Fibroblast of lung (primary cell): ENCODE measurements at regions not wholly inside any gene's neighbourhood (a gene's known extent, or its start where the extent isn't known, plus 50 kb on each side); places are given as distances from the start of the nearest gene placed in this dataset.

ENCODE experiments used
- DNase-seq, 2 donors: peaks; one replicate each; pipeline versions ENCODE4 v3.0.0 to v3.0.0-alpha.2; 2010; ENCODE audit warnings: low read depth in 2 of 2
- H2AFZ ChIP-seq: 2 replicates; pipeline ENCODE4 v1.5.1; 2012; ENCODE audit warnings: low read length, control low read depth, inconsistent platforms
- H3K27ac ChIP-seq: 2 replicates; pipeline ENCODE4 v1.5.1; 2011; ENCODE audit warnings: low read length, control low read depth; ENCODE audit not compliant: insufficient read depth
- H3K27me3 ChIP-seq: 2 replicates; pipeline ENCODE4 v1.5.1; 2011; ENCODE audit warnings: mild to moderate bottlenecking, low read length; ENCODE audit not compliant: control insufficient read depth, insufficient read depth
- H3K36me3 ChIP-seq: 2 replicates; pipeline ENCODE4 v1.5.1; 2011; ENCODE audit warnings: low read length; ENCODE audit not compliant: control insufficient read depth, insufficient read depth
- H3K4me1 ChIP-seq: 2 replicates; pipeline ENCODE4 v1.5.1; 2011; ENCODE audit warnings: low read length; ENCODE audit not compliant: control insufficient read depth, insufficient read depth; ENCODE audit errors: extremely low read depth
- H3K4me2 ChIP-seq: 2 replicates; pipeline ENCODE4 v1.5.1; 2011; ENCODE audit warnings: low read length, control low read depth; ENCODE audit not compliant: insufficient read depth; ENCODE audit errors: extremely low read depth
- H3K4me3 ChIP-seq, 4 experiments: fragments of 200-600 bp in 1 of 4; sonication (generic) in 1 of 4; replicated peaks in 1 of 4; 2 replicates each; pipeline ENCODE4 v1.5.1; 2011 to 2016; ENCODE audit warnings: low read length in 4 of 4, low read depth in 3 of 4, mild to moderate bottlenecking in 3 of 4, control low read depth in 2 of 4, inconsistent platforms in 1 of 4, mixed read lengths in 1 of 4; ENCODE audit not compliant: insufficient read depth in 1 of 4; ENCODE audit errors: control extremely low read depth in 1 of 4
- H3K79me2 ChIP-seq: 2 replicates; pipeline ENCODE4 v1.5.1; 2012; ENCODE audit warnings: mild to moderate bottlenecking, low read length, inconsistent platforms; ENCODE audit not compliant: control insufficient read depth, insufficient read depth
- H3K9ac ChIP-seq: 2 replicates; pipeline ENCODE4 v1.5.1; 2011; ENCODE audit warnings: mild to moderate bottlenecking, low read length, control low read depth; ENCODE audit not compliant: insufficient read depth
- H3K9me3 ChIP-seq: 2 replicates; pipeline ENCODE4 v1.5.1; 2012; ENCODE audit warnings: low read depth, low read length; ENCODE audit not compliant: control insufficient read depth, insufficient read depth
- H4K20me1 ChIP-seq: 2 replicates; pipeline ENCODE4 v1.5.1; 2011; ENCODE audit warnings: low read length; ENCODE audit not compliant: control insufficient read depth, insufficient read depth; ENCODE audit errors: extremely low read depth
- EZH2 ChIP-seq: IDR thresholded peaks from 2 replicates; pipeline ENCODE4 v1.5.1; 2012; ENCODE audit warnings: low read length, control low read depth, mild to moderate bottlenecking; ENCODE audit errors: missing control alignments
- TF ChIP-seq, protein P1 (sequence below), 2 donors: IDR thresholded peaks in 1 of 2; conservative IDR thresholded peaks in 1 of 2; 1 replicate in 1 of 2; 2 replicates in 1 of 2; pipeline ENCODE4 v1.5.1; 2011 to 2012; ENCODE audit warnings: low read length in 2 of 2, control low read depth in 1 of 2, inconsistent platforms in 1 of 2, low read depth in 1 of 2, mild to moderate bottlenecking in 1 of 2

DNA sequence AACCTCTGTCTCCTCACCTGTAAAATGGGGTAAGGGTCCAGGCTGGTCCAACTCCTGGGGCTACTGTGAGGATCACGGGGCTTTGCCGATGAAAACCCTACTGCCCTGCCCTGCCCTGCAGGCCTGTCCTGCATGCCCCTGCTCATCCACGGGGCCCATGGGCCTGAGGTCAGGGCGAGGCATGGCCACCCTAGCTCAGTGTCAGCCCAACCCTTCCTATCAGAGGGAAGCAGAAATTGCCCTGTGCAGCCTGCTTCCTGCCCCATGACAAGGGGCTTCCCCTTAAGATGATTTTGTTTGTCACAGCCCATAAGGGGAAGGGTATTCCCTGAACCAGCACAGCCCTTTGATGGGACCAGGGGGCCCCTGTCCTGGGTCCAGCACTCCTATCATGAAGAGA is 353.6 kb upstream of the ID2 start:
- H3K27ac ChIP-seq = no peak overlapping the region
- H3K9me3 ChIP-seq = no peaks in the 10 kb centered on the region
- H4K20me1 ChIP-seq = no peaks in the 10 kb centered on the region
- H2AFZ ChIP-seq = no peak overlapping the region
- no peak overlapping the region for H3K4me2 ChIP-seq
- no peak overlapping the region for H3K9ac ChIP-seq
- no peaks in the 10 kb centered on the region for H3K36me3 ChIP-seq
- no peak for TF ChIP-seq EZH2
- TF ChIP-seq, protein P1, sequence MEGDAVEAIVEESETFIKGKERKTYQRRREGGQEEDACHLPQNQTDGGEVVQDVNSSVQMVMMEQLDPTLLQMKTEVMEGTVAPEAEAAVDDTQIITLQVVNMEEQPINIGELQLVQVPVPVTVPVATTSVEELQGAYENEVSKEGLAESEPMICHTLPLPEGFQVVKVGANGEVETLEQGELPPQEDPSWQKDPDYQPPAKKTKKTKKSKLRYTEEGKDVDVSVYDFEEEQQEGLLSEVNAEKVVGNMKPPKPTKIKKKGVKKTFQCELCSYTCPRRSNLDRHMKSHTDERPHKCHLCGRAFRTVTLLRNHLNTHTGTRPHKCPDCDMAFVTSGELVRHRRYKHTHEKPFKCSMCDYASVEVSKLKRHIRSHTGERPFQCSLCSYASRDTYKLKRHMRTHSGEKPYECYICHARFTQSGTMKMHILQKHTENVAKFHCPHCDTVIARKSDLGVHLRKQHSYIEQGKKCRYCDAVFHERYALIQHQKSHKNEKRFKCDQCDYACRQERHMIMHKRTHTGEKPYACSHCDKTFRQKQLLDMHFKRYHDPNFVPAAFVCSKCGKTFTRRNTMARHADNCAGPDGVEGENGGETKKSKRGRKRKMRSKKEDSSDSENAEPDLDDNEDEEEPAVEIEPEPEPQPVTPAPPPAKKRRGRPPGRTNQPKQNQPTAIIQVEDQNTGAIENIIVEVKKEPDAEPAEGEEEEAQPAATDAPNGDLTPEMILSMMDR (conservative IDR thresholded peaks at IDR 0.05 in 1 of 2, IDR thresholded peaks at IDR 0.05 in 1 of 2; ENCODE audit: low read depth in 1 of 2, low read length in 2 of 2) = no peak
- DNase-seq = no peak
- H3K27me3 ChIP-seq = no peaks in the 10 kb centered on the region
- H3K79me2 ChIP-seq = no peaks in the 10 kb centered on the region
- no peaks in the 10 kb centered on the region for H3K4me1 ChIP-seq
- H3K4me3 ChIP-seq = no peak overlapping the region

DNA sequence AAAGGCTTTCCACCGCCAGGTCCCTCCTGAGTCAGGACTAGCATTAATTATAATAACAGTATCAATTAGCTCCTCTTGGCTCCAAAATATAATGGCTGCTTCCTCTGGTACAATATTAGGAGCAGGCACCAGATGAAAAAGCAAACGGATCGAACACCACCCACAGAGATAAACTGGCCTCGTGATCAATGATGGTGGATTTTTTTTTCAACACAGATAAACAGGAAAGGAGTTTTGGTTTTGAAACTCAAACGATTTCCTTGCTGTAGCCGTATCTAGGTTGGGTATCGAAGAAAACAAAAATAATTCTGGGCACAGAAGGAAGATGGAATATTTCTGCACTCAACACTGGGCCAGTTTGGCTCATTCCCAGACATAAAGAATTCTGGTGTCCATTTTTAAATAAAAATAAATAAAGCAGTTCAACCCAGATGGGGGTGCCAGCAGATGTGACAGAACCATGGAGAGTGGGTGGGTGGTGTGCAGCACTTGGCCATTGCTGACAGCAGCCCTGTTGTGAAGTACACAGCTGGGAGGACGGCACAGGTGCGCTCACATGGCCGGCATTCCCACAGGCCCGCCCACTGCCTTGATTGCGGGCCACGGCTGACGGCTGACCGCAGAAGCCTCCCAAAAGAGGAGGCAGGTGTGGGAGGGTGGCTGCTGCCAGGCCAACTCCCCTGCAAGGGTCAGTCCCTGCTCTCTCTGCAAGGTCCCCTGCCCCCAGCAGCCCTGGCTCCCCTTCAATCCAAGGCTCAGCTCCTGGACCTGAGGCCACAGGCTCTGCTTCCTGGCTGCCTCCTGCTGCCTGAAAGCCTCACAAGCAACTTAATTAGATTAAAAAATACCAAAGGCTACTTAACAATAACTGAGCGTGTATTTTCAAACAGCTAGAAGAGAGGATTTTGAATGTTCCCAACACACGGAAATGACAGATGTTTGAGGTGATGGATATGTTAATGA is 351.9 kb upstream of the ID2 start:
- TF ChIP-seq EZH2 = no peak
- TF ChIP-seq, protein P1 (conservative IDR thresholded peaks at IDR 0.05 in 1 of 2, IDR thresholded peaks at IDR 0.05 in 1 of 2; ENCODE audit: low read depth in 1 of 2, low read length in 2 of 2) = no peak
- Histone ChIP-seq H3K4me3 (no peak overlapping the region), H2AFZ (no peak overlapping the region), H3K27me3 (no peaks in the 10 kb centered on the region), H3K79me2 (no peaks in the 10 kb centered on the region), H3K9ac (no peak overlapping the region), H3K4me2 (no peak overlapping the region), H4K20me1 (no peaks in the 10 kb centered on the region), H3K9me3 (no peaks in the 10 kb centered on the region), H3K36me3 (no peaks in the 10 kb centered on the region), H3K27ac (no peak overlapping the region), H3K4me1 (no peaks in the 10 kb centered on the region)
- no peak for DNase-seq

DNA sequence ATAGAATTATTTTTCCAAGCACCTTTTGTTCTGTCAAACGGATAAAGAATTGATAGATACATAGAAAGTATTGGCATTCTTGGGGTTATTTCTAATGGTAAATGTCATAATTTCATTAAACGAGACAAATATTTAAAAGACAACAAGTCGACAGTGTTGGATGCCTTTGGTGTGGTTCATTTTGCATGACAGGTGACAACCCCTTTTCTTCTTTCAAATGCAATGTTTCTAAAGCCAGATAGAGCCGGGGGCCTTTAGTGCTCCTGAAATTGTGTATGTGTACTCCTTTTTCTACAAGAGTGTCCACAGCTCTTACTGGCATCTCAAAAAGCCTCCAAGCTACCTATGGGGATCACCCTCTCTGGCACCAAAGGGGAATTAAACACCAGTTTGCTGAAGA is 350.8 kb upstream of the ID2 start:
- H3K79me2 ChIP-seq = no peaks in the 10 kb centered on the region
- no peak overlapping the region for H3K9ac ChIP-seq
- no peak overlapping the region for H3K27ac ChIP-seq
- H3K9me3 ChIP-seq = no peaks in the 10 kb centered on the region
- H3K4me1 ChIP-seq = no peaks in the 10 kb centered on the region
- no peaks in the 10 kb centered on the region for H3K27me3 ChIP-seq
- H4K20me1 ChIP-seq = no peaks in the 10 kb centered on the region
- no peaks in the 10 kb centered on the region for H3K36me3 ChIP-seq
- no peak for TF ChIP-seq EZH2
- TF ChIP-seq, protein P1 (conservative IDR thresholded peaks at IDR 0.05 in 1 of 2, IDR thresholded peaks at IDR 0.05 in 1 of 2; ENCODE audit: low read depth in 1 of 2, low read length in 2 of 2) = no peak
- no peak overlapping the region for H2AFZ ChIP-seq
- no peak for DNase-seq
- H3K4me2 ChIP-seq = no peak overlapping the region
- no peak overlapping the region for H3K4me3 ChIP-seq
